Fibroblast of skin of left quadriceps (primary cell): ENCODE measurements at regions not wholly inside any gene's neighbourhood (a gene's known extent, or its start where the extent isn't known, plus 50 kb on each side); places are given as distances from the start of the nearest gene placed in this dataset.
"Not testable (repeated sequence)": the region's sequence is repeated elsewhere in the genome, so short reads cannot be mapped to it uniquely, and the experiment has no call there.

ENCODE experiments used
- DNase-seq, 2 experiments: peaks; one replicate each; pipeline ENCODE4 v3.0.0-alpha.2; 2013; ENCODE audit warnings: low read depth in 2 of 2

DNA sequence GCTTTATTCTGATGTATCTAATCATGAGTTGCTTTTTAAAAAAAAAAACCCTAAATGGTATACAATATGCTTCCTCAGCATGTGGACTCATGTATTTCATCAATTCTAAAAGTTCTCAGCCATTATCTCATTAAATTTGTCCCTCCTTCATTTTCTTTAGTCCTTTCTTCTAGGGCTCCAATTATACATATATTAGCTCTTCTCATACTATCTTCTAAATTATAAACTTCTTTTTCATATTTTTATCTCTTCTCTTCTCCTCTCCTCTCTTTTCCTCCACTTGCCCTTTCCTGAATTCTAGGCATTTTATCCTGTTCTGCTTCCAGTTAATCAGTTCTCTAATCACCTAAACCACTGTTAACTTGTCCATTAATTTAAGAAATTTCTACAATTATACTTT lies 55.0 kb upstream of the IL33 start:
- DNase-seq, result no peak

DNA sequence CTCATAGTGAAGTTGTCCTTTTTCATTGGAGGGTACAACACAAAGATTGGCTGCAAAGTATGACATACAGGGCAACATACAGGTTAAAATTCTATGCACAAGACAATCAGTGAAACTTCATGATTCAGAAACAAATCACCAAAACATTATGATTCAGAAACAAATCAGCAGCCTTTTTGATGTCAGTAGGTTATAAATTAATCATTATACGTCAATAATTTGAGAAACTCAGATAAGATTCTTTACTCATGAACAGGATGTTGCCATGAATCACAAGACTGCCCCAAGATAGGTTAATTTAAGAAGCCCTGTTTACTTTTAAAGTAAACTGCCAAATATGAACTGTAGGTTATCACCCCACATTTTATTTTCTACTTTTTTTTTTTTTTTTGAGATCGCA lies 62.2 kb upstream of the IL33 start:
- DNase-seq, result no peak

DNA sequence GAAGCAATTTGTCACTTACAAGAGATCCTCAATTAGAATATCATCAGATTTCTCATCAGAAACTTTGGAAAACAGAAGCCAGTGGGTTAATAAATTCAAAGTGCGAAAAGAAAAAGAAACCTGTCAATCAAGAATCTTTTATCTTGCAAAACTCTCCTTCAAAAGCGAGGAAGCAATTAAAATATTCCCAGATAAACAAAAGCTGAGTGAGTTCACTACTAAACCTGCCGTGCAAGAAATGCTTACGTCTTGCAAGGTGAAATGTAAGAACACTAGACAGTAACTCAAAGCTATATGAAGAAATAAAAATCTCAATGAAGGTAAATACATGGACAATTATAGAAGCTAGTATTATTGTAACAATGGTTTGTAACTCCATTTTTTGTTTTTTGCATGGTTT lies 62.8 kb upstream of the IL33 start:
- DNase-seq, result no peak

DNA sequence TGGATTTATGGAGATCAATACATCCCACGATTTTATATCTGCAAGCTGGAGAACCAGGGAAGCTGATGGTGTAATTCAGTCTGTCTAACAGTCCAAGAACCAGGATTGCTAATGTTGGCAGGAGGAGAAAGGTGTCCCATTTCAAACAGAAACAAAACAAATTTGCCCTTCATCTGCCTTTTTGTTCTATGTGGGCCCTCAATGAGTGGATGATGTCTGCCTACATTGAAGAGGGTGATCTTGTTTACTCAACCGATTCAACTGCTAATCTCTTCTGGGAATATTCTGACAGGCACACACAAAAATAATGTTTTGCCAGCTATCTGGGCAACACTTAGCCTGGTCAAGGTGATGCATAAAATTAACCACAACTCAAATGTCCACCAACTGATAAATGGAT lies 65.1 kb upstream of the IL33 start:
- DNase-seq, result no peak

DNA sequence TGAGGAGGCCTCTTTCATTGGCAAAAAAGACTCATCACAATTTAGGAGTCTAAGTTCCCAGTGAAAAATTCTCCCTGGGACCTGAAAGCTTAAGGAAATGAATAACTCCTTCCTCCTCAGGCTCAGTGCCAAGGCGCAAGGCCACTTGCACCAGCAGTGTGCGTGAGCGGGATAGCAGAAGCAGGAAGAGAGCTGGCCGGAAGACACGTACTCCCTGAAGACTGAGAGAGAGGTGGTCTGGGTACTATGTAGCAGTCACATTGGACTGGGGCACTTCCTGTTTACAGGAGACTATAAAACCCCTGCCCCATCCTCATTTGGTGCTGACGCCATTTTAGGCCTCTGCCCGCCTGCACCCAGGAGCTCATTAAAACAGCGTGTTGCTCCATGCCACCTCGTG lies 66.3 kb upstream of the IL33 start:
- DNase-seq, result no peak

GRCh38 chr9:6147846-6148245 lies 67.8 kb upstream of the IL33 start:
- no peak for DNase-seq

GRCh38 chr9:6144947-6145346 lies 70.7 kb upstream of the IL33 start:
- DNase-seq, result no peak

DNA sequence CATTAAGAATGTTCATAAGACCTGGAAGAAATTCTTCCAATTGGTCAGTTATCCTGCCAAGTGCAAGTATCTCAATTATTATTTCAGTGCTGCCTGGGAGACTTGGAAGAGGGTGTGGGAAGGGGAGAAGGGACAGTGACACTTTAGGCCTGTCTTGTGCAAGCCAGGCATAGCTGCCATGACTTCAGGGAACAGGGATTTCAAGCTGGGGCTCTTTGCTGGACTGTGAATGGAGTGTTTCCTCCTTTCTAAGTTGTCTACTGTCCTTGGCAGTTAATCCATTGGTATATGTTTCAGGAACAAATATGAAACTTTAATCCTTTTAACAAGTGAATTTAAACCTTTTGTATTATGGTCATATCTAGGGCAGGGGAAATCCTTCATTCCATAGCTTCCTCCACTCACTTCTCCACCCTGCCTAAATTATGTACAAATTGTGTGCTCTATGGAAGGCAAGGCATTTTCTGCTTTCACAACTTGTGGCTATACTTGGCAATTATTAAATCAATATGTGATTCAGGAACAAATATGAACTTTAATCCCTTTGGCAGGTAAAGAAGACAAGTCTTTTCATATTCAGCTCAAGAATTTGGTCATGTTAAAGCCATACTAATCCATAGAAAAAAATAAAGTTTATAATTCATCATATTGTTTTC lies 72.7 kb upstream of the IL33 start:
- no peak for DNase-seq

DNA sequence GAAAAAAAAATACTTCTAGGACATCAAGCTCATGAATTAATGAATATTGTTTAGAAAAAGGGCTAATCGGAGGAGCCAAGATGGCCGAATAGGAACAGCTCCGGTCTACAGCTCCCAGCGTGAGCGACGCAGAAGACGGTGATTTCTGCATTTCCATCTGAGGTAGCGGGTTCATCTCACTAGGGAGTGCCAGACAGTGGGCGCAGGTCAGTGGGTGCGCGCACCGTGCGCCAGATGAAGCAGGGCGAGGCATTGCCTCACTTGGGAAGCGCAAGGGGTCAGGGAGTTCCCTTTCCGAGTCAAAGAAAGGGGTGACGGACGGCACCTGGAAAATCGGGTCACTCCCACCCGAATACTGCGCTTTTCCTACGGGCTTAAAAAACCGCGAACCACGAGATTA lies 79.8 kb upstream of the IL33 start:
- DNase-seq, result not testable (repeated sequence)

- no peak for DNase-seq
Observed at GRCh38 chr9:6134661-6135180, 80.9 kb upstream of the IL33 start.

GRCh38 chr9:6133346-6134063 lies 82.1 kb upstream of the IL33 start:
- no peak for DNase-seq

GRCh38 chr9:6132650-6133049 lies 83.0 kb upstream of the IL33 start:
- DNase-seq, result no peak

DNA sequence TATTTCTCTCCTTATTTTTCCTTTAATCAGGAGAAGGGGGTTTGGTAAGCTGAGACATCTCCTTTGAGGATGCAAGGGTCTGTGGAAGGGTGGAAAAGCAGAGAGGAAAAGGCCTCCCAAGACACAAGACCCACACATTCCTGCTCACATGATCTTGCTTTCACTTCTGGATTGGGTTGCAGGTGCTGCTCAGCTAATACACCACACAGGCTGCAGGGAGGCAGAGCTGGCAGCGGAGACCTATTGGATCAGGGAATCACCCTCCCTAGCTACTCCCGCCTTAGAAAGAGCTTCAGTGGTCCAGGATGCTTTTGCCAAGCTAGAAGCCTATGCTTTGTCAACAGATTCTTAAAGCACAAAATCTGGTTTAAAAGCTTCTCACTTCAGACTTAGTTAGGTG lies 87.6 kb upstream of the IL33 start:
- DNase-seq, result no peak

GRCh38 chr9:6126377-6126776 lies 89.2 kb upstream of the IL33 start:
- no peak for DNase-seq

DNA sequence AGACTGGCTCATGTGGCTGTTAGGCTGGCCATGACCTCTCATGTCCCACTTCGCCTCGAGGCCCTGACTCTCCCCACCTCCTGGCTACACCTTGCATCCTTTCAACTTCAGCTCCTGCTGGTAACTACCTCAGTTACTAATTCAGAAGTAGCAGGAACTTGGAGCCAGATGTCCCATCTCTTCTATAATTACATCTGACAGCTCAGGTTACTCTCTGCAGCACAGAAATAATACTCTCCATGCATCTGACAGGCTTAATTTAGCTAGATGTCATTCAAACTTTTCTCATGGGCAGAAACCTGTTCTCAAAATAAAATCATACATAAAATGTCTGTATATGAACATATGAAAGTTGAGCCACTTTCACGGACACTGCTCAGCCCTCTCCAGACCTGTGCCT lies 92.2 kb upstream of the IL33 start:
- no peak for DNase-seq

DNA sequence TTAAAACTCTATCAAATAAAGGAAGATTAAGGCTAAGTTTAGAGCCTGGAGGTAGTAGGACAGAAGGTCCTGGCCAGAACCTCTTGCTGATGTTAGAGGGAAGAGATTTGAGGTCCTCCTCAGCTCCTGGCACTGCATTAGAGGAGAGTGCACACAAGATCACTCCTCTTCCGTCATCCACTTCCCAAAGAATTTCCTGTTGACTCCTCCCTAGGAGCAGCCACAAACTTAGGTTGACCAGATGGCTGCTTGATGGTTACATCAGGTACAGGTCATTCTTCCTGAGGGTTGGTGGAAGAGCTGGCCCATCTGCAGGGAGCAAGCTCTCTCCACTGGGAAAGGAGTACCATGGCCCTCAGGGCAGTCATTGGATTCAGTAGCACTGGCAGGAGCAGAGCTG lies 93.9 kb upstream of the IL33 start:
- DNase-seq, result no peak

DNA sequence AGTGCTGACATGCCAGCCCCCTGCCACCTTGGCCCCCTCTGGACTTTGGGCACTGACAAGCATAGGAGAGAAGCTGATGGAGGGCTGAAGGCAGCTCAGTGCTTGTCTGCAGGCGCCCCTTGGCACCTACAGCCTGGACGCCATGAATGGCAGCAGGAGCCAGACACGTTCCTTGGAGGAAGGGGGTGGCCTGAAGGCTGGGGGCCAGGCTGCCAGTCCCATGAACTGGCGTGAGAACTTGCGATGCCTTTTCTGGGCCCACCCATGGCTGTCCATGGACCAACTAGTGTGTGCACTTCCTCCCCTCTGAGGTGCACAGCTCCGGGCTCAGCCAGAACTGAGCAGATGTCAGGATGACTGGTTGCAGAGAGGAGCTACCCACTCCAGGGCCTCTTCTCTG lies 99.0 kb upstream of the RANBP6 start:
- DNase-seq, result no peak

DNA sequence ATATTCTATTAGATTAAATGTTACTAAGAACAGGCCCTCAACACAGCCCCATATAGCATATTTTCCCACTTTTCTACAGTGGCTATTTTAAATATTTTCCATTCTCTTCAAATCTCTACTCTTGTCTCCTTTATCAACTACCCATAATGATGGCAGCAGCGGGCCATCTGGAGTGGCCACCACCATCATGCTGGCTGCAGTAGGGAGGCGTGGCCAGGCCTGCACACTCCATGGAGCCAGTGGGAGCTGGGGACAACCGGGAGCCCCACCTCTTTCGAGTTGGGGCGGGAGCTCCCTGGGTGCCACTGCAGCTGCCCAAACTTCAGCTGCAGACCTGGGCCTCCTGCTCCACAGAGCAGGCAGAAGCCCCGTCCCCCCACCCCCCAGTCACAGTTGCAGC lies 98.4 kb upstream of the RANBP6 start:
- DNase-seq, result no peak

DNA sequence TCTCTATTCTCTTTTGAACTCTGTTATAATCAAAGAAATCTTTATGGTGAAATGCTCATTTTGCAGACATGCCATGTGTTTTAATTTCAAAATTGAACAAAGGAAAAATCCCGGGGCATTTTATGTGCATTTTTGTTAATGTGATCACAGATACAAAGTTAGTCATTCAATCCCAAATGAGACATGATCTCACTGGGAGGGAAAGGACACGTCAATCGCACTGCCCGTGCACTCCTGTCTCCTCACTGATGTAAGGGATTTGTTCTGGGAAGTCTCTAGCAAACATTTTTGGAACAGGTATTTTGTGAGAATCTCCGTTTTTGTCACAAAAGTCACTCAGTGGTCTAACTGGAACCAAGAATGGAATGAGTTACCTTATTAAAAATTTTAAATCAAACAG lies 97.9 kb upstream of the RANBP6 start:
- DNase-seq, result no peak

GRCh38 chr9:6109986-6110385 lies 94.6 kb upstream of the RANBP6 start:
- DNase-seq, result no peak

- DNase-seq, result no peak
Observed at GRCh38 chr9:6109571-6109970, 94.1 kb upstream of the RANBP6 start.

DNA sequence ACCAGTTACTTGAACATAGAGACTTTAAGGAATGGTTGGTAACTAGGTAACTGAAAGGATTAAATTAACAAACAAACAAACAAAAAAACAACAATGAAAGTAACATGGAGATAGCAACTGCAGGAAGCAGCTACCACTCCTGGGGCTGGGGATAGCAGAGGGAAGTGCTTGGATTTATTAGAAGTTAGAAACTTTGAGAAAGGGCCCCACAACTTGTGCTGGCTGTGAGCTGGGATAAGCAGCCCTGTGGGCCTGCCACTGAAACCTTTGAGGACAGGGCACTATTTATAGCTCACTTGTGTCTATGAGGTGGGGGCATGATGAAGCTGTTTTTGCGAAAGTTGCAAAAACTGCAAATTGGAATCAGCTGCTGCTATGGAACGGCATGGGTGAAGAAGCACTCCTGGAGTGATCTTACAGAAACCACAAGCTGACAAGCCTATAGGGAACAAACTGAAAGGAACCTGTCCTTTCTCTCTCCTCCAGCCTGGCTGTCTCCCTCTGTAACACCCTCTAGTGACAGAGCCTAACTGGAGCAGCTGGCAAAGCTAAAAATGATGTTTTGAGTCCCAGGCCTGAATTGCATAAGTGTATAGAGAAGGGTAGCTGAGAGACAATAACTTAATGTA lies 91.4 kb upstream of the RANBP6 start:
- peak; percentile 11 for DNase-seq

GRCh38 chr9:6105738-6106137 lies 90.3 kb upstream of the RANBP6 start:
- no peak for DNase-seq
